ENCODE measurements at regions not wholly inside any gene's neighbourhood (a gene's known extent, or its start where the extent isn't known, plus 50 kb on each side); places are given as distances from the start of the nearest gene placed in this dataset.

GRCh38 chr10:131452926-131453720 is 141.6 kb upstream of the TCERG1L start:
- no TSS peak for BruUV-seq (replicated peaks)
- intact Hi-C loops (cut with micrococcal nuclease), result loop anchor here (10.0 kb wide), 1 partner anchor 422 kb away; no protein-coding TSS in a partner anchor
- no peaks in the 10 kb centered on the region for H3K9me3 ChIP-seq (replicated peaks; ENCODE audit: control insufficient read depth, insufficient read depth, low read length)
- FAIRE-seq (no peak), DNase-seq (ENCODE audit: low read depth, low spot score) (no peak)
- no peaks in the 10 kb centered on the region for H3K27me3 ChIP-seq (ENCODE audit: control insufficient read depth in 2 of 2, insufficient read depth in 2 of 2, low read length in 2 of 2)
- H3K79me2 ChIP-seq (ENCODE audit: control insufficient read depth, insufficient read depth, low read length), result no peaks in the 10 kb centered on the region
- H4K20me1 ChIP-seq (replicated peaks; ENCODE audit: control insufficient read depth, extremely low read depth, insufficient read depth, low read length), result no peaks in the 10 kb centered on the region
- H3K4me3 ChIP-seq (replicated peaks in 1 of 3; ENCODE audit: insufficient read depth in 1 of 3, low read depth in 1 of 3, low read length in 3 of 3), result no peak overlapping the region
- H3K36me3 ChIP-seq (ENCODE audit: control insufficient read depth in 2 of 2, extremely low read depth in 1 of 2, insufficient read depth in 2 of 2, low read length in 2 of 2), result no peaks in the 10 kb centered on the region
- no peaks in the 10 kb centered on the region for H3K9me1 ChIP-seq (replicated peaks; ENCODE audit: control insufficient read depth, extremely low read depth, insufficient read depth, low read length)
- CTCF ChIA-PET, result no interaction called here
- TF ChIP-seq EZH2 (IDR thresholded peaks at IDR 0.05; ENCODE audit: borderline replicate concordance, low read depth, low read length, severe bottlenecking) (no peak), CTCF (IDR thresholded peaks at IDR 0.05; ENCODE audit: extremely low read depth in 1 of 2, insufficient read depth in 1 of 2, low read depth in 1 of 2, low read length in 2 of 2) (no peak), POLR2AphosphoS5 (IDR thresholded peaks at IDR 0.05; ENCODE audit: insufficient read depth, low read depth, low read length) (no peak), FOS (IDR thresholded peaks at IDR 0.05; ENCODE audit: borderline replicate concordance, insufficient read depth, low read length) (no peak), MYC (IDR thresholded peaks at IDR 0.05; ENCODE audit: low read depth, low read length) (no peak), JUN (IDR thresholded peaks at IDR 0.05; ENCODE audit: borderline replicate concordance, insufficient read depth, insufficient read length, low read depth) (no peak), POLR2A (IDR thresholded peaks at IDR 0.05; ENCODE audit: low read depth, low read length) (no peak), GATA2 (IDR thresholded peaks at IDR 0.05; ENCODE audit: insufficient read depth, insufficient read length, low read depth, low read length) (no peak)
- TF ChIP-seq, protein P1, sequence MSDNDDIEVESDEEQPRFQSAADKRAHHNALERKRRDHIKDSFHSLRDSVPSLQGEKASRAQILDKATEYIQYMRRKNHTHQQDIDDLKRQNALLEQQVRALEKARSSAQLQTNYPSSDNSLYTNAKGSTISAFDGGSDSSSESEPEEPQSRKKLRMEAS (IDR thresholded peaks at IDR 0.05; ENCODE audit: insufficient read depth, insufficient read length), result no peak
- no peak overlapping the region for H2AFZ ChIP-seq (ENCODE audit: low read depth, low read length)
- dilution Hi-C loops (cut with MboI; ENCODE audit: extremely low pct_ligation_motif_present, low sequenced_read_pairs), result no loop called here
- H3K4me1 ChIP-seq (ENCODE audit: control insufficient read depth, extremely low read depth, insufficient read depth, low read length), result no peaks in the 10 kb centered on the region
- H3K4me2 ChIP-seq (ENCODE audit: insufficient read depth, low read length), result no peak overlapping the region
- no peak overlapping the region for H3K27ac ChIP-seq (ENCODE audit: insufficient read depth, low read depth, low read length)
- POLR2A ChIA-PET, result no interaction called here
- H3K9ac ChIP-seq (replicated peaks; ENCODE audit: extremely low read depth, insufficient read depth, low read length), result no peak overlapping the region
